GM12892 (cell line): ENCODE measurements at regions not wholly inside any gene's neighbourhood (a gene's known extent, or its start where the extent isn't known, plus 50 kb on each side); places are given as distances from the start of the nearest gene placed in this dataset.

ENCODE experiments used
- DNase-seq: peaks from one replicate; pipeline ENCODE4 v3.0.0; 2011; ENCODE audit not compliant: insufficient read length
- FAIRE-seq: peaks from 2 replicates; lab custom pipeline; 2011; peaks lifted over from hg19 to GRCh38; lab: Jason Lieb, UNC
- POLR2A ChIP-seq: IDR thresholded peaks from 2 replicates; pipeline ENCODE4 v1.6.1; 2011; ENCODE audit warnings: low read depth, low read length, control low read depth
- POLR2AphosphoS5 ChIP-seq: IDR thresholded peaks from 2 replicates; pipeline ENCODE4 v1.6.1; 2011; ENCODE audit warnings: low read depth, low read length, control low read depth
- TAF1 ChIP-seq: IDR thresholded peaks from 2 replicates; pipeline ENCODE4 v1.6.1; 2011; ENCODE audit warnings: low read depth, mild to moderate bottlenecking, control low read depth, low read length, borderline replicate concordance

DNA sequence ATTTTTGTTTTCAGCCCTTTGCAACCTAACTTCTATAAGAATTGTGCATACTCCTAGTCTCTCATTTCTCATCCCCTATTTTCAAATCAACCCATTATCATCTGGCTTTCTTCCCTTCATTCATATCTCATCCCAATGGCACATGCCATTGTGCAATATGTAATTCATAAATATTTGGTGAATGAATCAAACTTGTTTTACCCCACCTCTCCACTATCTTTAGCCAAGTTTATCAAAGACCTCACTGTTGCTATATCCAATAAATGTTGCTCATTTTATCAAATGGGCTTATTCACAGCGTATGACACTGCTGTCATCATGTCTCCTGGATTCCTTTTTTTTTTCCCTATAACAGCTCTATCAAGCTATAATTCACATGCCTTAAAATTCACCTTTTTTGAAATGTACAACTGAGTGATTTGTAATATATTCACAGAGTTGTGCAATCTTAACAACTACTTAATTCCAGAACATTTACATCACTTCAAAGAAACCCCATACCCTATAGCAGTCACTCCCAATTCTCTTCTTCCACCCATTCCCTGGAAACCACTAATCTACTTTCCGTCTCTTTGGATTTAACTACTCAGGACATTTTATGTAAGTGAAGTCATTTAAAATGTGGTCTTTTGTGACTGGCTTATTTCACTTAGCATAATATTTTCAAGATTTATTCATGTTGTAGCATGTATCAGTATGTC lies 214.4 kb upstream of the PAPPA start:
- DNase-seq (no peak), FAIRE-seq (no peak)
- TF ChIP-seq POLR2A (no peak), POLR2AphosphoS5 (no peak), TAF1 (no peak)

GRCh38 chr9:115941561-115942315 lies 211.9 kb upstream of the PAPPA start:
- FAIRE-seq (no peak), DNase-seq (no peak)
- TF ChIP-seq POLR2AphosphoS5 (no peak), POLR2A (no peak), TAF1 (no peak)

DNA sequence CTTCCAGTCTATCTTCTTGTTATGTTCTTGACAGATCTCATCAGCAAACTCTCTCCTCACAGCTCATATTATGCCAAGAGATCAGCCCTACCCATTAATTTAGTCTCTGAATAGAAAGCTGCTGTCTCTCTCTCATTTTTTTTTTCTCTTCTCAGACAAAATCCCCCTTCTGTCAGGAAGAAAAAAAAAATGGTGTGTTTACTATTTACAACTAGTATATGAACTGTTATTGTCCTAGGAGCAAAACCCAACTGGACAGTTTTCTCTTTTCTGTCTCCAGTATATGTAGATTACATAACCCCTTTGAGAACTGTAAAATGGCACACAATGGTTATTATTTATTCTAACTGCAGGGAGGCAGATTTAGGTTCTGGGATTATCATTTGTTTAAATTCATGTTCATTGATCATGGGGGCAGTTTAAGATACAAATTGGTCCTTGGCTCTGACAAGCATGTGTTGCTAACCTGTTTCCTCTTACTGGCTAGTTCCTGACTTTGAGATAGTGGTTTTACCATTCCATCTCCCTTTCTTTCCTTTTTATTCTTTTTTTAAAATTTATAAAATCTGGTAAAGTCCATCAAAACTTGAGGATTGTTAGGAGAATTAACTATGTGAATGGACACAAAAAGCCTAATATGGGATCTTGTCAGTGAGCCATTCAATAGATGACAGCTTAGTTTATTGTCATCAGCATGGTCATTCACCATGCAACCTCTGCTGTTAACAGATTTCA lies 210.0 kb upstream of the PAPPA start:
- FAIRE-seq, result no peak
- no peak for TF ChIP-seq TAF1
- no peak for TF ChIP-seq POLR2AphosphoS5
- no peak for TF ChIP-seq POLR2A
- no peak for DNase-seq

DNA sequence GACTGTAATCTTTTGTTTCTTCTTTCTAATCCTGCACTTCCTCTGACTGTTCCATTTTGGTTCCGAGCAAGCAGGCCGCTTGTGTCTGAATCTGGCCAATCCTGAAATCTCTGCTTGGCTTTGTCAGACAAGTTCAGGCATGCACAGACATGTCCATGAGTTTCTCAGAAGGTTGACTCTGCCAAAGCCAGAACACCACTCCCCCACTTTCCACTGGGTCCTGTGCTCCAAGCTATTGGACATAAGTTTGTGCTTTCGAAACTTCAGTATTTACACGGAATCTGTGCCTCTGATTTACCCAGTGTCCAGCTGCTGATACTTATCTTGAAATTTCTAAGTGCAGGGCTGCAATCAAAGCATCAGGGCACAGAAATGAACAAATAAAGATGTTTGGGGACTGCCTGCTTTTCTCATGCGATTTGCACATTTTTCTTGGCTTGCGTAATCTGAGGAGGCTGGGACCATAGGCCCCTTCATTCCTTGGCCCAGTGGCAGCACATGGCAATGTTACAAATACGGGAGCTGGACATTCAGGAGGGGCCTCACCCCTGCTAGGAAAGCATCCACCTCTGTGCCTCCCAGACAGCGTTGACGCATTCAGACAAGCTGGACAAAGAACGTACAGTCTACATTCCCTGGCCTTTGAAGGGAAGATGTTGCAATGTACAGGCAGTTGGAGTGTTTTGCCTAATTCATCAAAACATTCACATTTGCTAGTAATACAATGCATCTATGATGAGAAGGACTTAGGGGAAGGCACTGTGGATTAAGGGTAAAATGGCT lies 209.2 kb upstream of the PAPPA start:
- FAIRE-seq, result no peak
- DNase-seq, result no peak
- TF ChIP-seq POLR2A (no peak), POLR2AphosphoS5 (no peak), TAF1 (no peak)

- no peak for FAIRE-seq
Measured at GRCh38 chr9:115945009-115945431, 208.6 kb upstream of the PAPPA start.

DNA sequence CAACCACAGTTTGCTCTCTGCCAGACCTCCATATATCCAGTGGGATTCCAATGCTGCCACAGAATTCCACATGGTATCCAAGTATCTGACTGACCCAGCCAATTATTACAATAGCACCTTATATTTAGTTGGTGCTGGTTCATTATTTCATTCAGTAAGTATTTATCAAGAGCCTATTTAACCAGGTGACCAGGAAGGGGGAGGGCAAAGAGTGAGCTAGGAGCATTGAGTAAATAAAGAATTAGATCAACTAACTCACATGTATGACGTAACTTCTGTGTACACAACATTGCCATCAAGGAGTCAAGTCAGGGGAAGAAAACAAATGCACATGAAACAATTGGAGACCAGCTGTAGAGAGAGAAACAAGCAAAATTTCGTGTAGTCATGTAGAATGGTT lies 207.1 kb upstream of the PAPPA start:
- TF ChIP-seq TAF1 (no peak), POLR2A (no peak), POLR2AphosphoS5 (no peak)
- FAIRE-seq (no peak), DNase-seq (no peak)

More at GRCh38 chr9:115945009-115945431, 208.6 kb upstream of the PAPPA start:
- TF ChIP-seq POLR2A (no peak), POLR2AphosphoS5 (no peak)
- no peak for DNase-seq

GRCh38 chr9:115951977-115952376 lies 201.6 kb upstream of the PAPPA start:
- TF ChIP-seq POLR2A, result no peak
- TF ChIP-seq TAF1, result no peak
- no peak for TF ChIP-seq POLR2AphosphoS5
- DNase-seq (no peak), FAIRE-seq (no peak)

GRCh38 chr9:115952430-115953292 lies 200.9 kb upstream of the PAPPA start:
- no peak for TF ChIP-seq POLR2AphosphoS5
- no peak for FAIRE-seq
- DNase-seq, result no peak

GRCh38 chr9:115956371-115956770 lies 197.2 kb upstream of the PAPPA start:
- DNase-seq (no peak), FAIRE-seq (no peak)
- TF ChIP-seq POLR2A (no peak), POLR2AphosphoS5 (no peak), TAF1 (no peak)

- FAIRE-seq, result no peak
- TF ChIP-seq TAF1 (no peak), POLR2AphosphoS5 (no peak), POLR2A (no peak)
Measured at GRCh38 chr9:115957585-115957984, 196.0 kb upstream of the PAPPA start.

More at GRCh38 chr9:115957585-115957984, 196.0 kb upstream of the PAPPA start:
- no peak for DNase-seq
